GM12892 (cell line): ENCODE measurements at regions not wholly inside any gene's neighbourhood (a gene's known extent, or its start where the extent isn't known, plus 50 kb on each side); places are given as distances from the start of the nearest gene placed in this dataset.

ENCODE experiments used
- POLR2A ChIP-seq: IDR thresholded peaks from 2 replicates; pipeline ENCODE4 v1.6.1; 2011; ENCODE audit warnings: low read depth, low read length, control low read depth
- POLR2AphosphoS5 ChIP-seq: IDR thresholded peaks from 2 replicates; pipeline ENCODE4 v1.6.1; 2011; ENCODE audit warnings: low read depth, low read length, control low read depth

GRCh38 chr2:216916956-216917650 lies 57.2 kb upstream of the TNP1 start:
- TF ChIP-seq POLR2A (no peak), POLR2AphosphoS5 (no peak)
